Spleen (tissue), 7 donors: ENCODE measurements at regions not wholly inside any gene's neighbourhood (a gene's known extent, or its start where the extent isn't known, plus 50 kb on each side); places are given as distances from the start of the nearest gene placed in this dataset.
"Not testable (repeated sequence)": the region's sequence is repeated elsewhere in the genome, so short reads cannot be mapped to it uniquely, and the experiment has no call there.

Experiments
- POLR2A ChIP-seq, 3 donors: fragments of 450-650 bp; IDR thresholded peaks; one replicate each; pipeline ENCODE4 v1.5.1; 2017; ENCODE audit warnings: antibody characterized with exemption in 3 of 3, mild to moderate bottlenecking in 1 of 3
- TF ChIP-seq, protein P1 (sequence below), 11 experiments: fragments of 200-600 bp in 7 of 11; fragments of 450-650 bp in 4 of 11; sonication (generic) in 4 of 11; IDR thresholded peaks in 8 of 11; conservative IDR thresholded peaks in 3 of 11; 1 replicate in 7 of 11; 2 replicates in 4 of 11; pipeline versions ENCODE4 v1.4.0 to v1.8.0; 2016 to 2021; ENCODE audit warnings: antibody characterized with exemption in 11 of 11, inconsistent platforms in 4 of 11, mild to moderate bottlenecking in 1 of 11
- donor health status: DM: no; HTN: no; CAD: no; lungs with moderate emphysema.
- donor health status: DM: no; HTN: no; CAD: no.
- donor health status: DM: no; HTN: no; CAD: no.

DNA sequence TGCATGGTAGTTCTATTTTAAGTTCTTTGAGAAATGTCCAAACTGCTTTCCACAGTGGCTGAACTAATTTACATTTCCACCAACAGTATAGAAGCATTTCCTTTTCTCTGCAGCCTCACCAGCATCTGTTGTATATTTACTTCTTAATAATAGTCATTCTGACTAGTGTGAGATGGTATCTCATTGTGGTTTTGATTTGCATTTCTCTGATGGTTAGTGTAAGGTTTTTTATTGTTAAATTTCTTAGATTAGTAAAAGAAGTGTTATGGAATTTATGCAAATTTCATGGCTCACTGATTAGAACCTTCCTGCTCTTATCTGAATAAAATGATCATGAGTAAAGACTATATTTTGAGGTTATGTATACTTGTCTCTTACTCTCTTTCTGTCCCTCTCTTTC is 134.8 kb upstream of the ENPEP start:
- TF ChIP-seq, protein P1, sequence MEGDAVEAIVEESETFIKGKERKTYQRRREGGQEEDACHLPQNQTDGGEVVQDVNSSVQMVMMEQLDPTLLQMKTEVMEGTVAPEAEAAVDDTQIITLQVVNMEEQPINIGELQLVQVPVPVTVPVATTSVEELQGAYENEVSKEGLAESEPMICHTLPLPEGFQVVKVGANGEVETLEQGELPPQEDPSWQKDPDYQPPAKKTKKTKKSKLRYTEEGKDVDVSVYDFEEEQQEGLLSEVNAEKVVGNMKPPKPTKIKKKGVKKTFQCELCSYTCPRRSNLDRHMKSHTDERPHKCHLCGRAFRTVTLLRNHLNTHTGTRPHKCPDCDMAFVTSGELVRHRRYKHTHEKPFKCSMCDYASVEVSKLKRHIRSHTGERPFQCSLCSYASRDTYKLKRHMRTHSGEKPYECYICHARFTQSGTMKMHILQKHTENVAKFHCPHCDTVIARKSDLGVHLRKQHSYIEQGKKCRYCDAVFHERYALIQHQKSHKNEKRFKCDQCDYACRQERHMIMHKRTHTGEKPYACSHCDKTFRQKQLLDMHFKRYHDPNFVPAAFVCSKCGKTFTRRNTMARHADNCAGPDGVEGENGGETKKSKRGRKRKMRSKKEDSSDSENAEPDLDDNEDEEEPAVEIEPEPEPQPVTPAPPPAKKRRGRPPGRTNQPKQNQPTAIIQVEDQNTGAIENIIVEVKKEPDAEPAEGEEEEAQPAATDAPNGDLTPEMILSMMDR (IDR thresholded peaks at IDR 0.05 in 8 of 11, conservative IDR thresholded peaks at IDR 0.05 in 3 of 11), result not testable (repeated sequence)
- TF ChIP-seq POLR2A (IDR thresholded peaks at IDR 0.05), result not testable (repeated sequence)
